Activated CD8-positive, alpha-beta memory T cell treated with anti-CD3 and anti-CD28 coated beads, Interleukin-2, amount 10 ng/mL, durations not matched to agents 7 days and 5 days (primary cell): ENCODE measurements at regions not wholly inside any gene's neighbourhood (a gene's known extent, or its start where the extent isn't known, plus 50 kb on each side); places are given as distances from the start of the nearest gene placed in this dataset.

Source experiments
- ATAC-seq: fragments of 150-1000 bp; cut with Tn5 transposase; one replicate; pipeline ENCODE4 v1.10.0; 2021; ENCODE audit warnings: moderate library complexity
- CTCF ChIA-PET: fragments of 350-600 bp; sonication (Branson Sonifier 250); formaldehyde crosslinking; loops from one replicate; lab custom pipeline; 2021; ENCODE audit warnings: antibody characterized with exemption; lab: Charles Lee
- DNase-seq: peaks from one replicate; pipeline ENCODE4 v3.0.0-alpha.2; 2020
- H3K27ac Mint-ChIP-seq: one replicate; pipeline ENCODE4 v1.8.0; 2021; ENCODE audit warnings: mild to moderate bottlenecking, mixed read lengths
- H3K27me3 Mint-ChIP-seq: one replicate; pipeline ENCODE4 v1.8.0; 2021; ENCODE audit warnings: mixed read lengths
- H3K36me3 Mint-ChIP-seq: one replicate; pipeline ENCODE4 v1.8.0; 2021; ENCODE audit warnings: mild to moderate bottlenecking, mixed read lengths
- H3K4me1 Mint-ChIP-seq: one replicate; pipeline ENCODE4 v1.8.0; 2021; ENCODE audit warnings: mixed read lengths
- H3K4me3 Mint-ChIP-seq: one replicate; pipeline ENCODE4 v1.8.0; 2021; ENCODE audit warnings: mild to moderate bottlenecking, moderate library complexity, mixed read lengths
- H3K9me3 Mint-ChIP-seq: one replicate; pipeline ENCODE4 v1.8.0; 2022; ENCODE audit warnings: low read depth, mixed read lengths

DNA sequence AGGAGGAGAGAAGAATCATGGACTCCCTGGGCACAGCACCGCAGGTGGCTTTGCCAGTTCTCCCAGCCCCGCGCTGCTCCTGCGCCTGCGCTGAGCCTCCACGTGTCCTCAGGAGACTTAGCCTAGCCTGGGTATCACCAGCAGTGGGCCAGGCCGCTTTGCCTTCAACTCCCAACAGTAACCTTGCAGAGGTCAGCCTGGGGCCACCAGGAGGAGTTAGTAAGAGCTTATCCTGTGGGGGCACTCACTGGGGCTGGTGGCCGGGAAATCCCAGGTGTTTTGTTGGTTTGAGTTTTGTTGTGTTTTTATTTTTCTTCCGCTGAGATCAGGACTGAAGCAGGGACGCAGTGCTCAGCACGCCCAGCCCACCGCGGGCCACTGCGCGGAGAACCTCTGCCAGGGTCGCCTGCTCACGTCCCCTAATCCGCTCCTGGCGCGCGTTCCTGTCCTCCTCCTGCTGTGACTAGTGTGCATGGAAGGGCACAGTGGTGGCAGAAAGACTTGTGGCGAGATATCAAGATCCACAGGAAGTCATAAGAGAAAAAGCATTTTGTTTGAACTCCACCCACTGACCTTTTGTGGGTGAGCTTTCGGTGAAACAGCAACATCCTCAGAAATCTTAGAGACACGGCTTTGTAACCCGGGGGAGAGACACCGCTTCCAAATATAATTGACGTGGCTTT, 207.4 kb upstream of the RFC3 start:
- CTCF ChIA-PET, result interaction anchor here (0.6 to 1.1 kb wide), 5 partner anchors 12 to 1024 kb away, joined by 3 to 7 read pairs (median 4); partner anchors contain the start of gene PDS5B
- peaks cover 2% of the 10 kb centered on the region for H3K9me3 Mint-ChIP-seq
- peak overlapping the region; percentile 74 for H3K4me3 Mint-ChIP-seq
- DNase-seq (peak; percentile 83), ATAC-seq (peak; percentile 82)
- H3K27ac Mint-ChIP-seq, result peak overlapping the region; percentile 90
- H3K27me3 Mint-ChIP-seq, result no peaks in the 10 kb centered on the region
- H3K4me1 Mint-ChIP-seq, result peaks cover 40% of the 10 kb centered on the region
- peaks cover 5% of the 10 kb centered on the region for H3K36me3 Mint-ChIP-seq

DNA sequence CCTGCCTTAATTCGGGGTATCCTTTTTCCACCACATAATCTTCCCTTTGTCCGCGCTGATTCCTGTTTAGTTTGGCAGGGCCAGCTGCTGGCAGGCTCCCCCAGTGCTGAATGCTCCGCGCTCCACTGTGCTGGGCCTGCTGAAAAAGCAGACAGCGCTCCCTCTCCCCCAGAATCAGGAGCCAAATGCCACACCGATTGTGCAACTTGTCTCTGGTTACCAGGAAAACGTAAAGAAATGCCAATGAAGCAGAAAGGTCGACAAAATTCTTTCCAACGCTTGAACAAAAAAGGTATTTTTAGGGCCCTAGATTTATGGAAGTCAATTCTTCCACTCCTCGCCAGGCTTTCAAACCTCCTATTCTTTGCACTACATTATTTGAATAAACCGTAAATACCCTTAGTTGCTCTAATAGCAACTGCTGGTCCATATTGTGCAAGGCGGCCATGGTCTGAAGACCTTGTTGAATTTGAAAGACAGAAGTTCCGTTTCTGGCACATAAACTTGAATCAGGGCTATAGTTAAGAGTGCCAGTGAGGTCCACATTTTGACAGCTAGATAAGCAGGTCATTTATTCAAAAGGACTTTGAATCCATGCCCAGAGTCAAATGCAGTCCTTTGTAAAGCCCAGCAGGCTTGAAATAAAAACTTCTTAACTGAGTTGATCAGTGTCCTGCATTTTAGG, 206.7 kb upstream of the RFC3 start:
- H3K36me3 Mint-ChIP-seq, result peaks cover 3% of the 10 kb centered on the region
- no peaks in the 10 kb centered on the region for H3K27me3 Mint-ChIP-seq
- CTCF ChIA-PET, result interaction anchor here (0.6 to 1.1 kb wide), 5 partner anchors 11 to 1025 kb away, joined by 3 to 7 read pairs (median 4); partner anchors contain the start of gene PDS5B
- H3K4me3 Mint-ChIP-seq, result peak overlapping the region; percentile 74
- H3K9me3 Mint-ChIP-seq, result no peaks in the 10 kb centered on the region
- peaks cover 40% of the 10 kb centered on the region for H3K4me1 Mint-ChIP-seq
- peak overlapping the region; percentile 90 for H3K27ac Mint-ChIP-seq
- DNase-seq (no peak), ATAC-seq (peak; percentile 25)

DNA sequence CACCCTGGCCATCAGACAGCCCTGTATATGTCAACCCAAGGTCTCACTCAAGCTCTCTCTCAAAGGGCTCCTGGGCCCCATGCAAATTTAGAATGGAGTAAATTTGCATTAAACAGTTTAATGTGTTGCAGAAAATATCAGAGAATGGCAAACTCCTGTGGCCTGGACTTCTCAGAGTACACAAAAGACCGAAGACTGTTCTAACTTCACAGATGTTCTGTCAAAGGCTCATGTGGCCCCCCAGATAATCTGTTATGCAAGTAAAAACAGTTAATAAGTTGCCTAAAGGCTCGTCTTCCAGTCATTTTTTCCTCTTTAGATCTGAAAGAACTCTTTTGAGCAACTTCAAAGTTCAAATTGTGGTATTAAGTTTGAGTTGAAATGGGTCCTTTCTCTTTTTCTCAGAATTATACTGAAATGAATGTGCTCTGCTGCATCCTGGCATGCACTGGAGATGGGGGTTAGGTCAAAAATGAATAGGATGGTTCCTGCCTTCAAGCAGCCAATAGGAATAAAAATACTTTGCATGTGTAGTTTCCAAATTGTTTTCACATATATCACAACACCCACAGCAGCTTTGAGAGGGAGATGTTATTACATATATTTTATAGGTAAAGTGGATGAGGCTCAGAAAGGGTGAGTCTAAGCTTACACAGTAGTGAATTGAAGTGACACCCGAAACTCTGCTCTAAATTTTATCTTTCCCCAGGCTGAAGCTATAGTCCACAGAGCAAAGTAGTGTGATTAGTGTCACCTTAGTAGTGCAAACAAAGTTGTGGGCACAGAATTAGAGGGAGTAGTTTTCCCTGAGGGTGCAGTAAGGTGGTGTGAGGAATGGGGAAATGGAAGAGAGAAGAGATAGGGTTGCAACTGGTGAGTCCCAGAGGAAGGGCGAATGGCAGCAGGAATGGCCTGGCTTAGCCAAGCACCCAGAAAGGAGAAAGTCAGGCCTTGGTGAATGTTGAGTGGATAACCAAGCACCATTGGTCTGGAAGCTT, 205.0 kb upstream of the RFC3 start:
- no peaks in the 10 kb centered on the region for H3K27me3 Mint-ChIP-seq
- peaks cover 3% of the 10 kb centered on the region for H3K36me3 Mint-ChIP-seq
- H3K27ac Mint-ChIP-seq, result peak overlapping the region; percentile 83
- ATAC-seq (peak; percentile 44), DNase-seq (no peak)
- H3K9me3 Mint-ChIP-seq, result no peaks in the 10 kb centered on the region
- CTCF ChIA-PET, result interaction anchor here (0.7 to 1.0 kb wide), 2 partner anchors 64 to 111 kb away, joined by 3 read pairs; no protein-coding TSS in a partner anchor
- peaks cover 40% of the 10 kb centered on the region for H3K4me1 Mint-ChIP-seq
- peak overlapping the region; percentile 5 for H3K4me3 Mint-ChIP-seq

DNA sequence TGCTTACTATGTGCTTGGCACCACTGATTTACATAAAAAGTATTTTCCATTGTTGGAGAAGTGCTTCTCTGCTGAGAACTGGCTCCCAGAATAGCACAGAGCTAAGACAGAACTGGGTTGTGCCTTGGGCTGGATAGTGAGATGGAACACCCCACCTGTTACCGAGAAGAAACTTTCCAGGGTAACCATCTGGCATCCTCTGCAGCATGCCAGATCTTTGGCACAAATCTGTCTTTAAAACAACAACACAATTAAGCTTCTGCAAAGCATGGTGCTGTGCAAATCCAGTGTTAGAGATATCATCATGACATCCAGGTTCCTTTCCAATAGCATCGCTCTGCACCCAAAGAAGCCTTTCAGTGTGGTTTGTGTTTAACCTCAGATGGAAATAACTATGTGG, 202.5 kb upstream of the RFC3 start:
- Mint-ChIP-seq H3K27me3 (no peaks in the 10 kb centered on the region), H3K27ac (no peak overlapping the region), H3K4me3 (no peak overlapping the region), H3K4me1 (peaks cover 34% of the 10 kb centered on the region), H3K9me3 (no peaks in the 10 kb centered on the region), H3K36me3 (peaks cover 2% of the 10 kb centered on the region)
- DNase-seq, result no peak
- ATAC-seq, result no peak
- CTCF ChIA-PET, result no interaction called here

DNA sequence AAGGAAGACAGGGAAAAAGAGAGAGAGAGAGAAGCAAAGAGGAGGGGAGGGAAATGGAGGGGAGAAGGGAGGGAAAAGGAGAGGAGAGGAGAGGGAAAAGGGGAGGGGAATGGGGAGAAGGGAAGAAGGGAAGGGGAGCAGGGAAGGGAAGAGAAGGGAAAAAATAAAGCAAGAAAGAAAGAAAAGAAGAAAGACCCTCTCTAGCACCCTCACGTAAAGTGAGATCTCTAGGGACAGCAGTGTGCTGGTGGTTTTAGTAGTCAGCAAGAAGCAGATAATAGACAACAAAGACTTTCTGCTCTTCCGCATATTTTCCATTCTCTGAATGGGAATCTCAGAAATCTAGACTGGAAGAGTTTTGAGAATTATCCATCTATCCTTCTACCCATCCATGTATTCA, 201.8 kb upstream of the RFC3 start:
- H3K36me3 Mint-ChIP-seq, result peaks cover 2% of the 10 kb centered on the region
- peaks cover 27% of the 10 kb centered on the region for H3K4me1 Mint-ChIP-seq
- no peaks in the 10 kb centered on the region for H3K27me3 Mint-ChIP-seq
- no peaks in the 10 kb centered on the region for H3K9me3 Mint-ChIP-seq
- no peak overlapping the region for H3K4me3 Mint-ChIP-seq
- DNase-seq, result no peak
- no peak for ATAC-seq
- H3K27ac Mint-ChIP-seq, result no peak overlapping the region
- CTCF ChIA-PET, result no interaction called here

DNA sequence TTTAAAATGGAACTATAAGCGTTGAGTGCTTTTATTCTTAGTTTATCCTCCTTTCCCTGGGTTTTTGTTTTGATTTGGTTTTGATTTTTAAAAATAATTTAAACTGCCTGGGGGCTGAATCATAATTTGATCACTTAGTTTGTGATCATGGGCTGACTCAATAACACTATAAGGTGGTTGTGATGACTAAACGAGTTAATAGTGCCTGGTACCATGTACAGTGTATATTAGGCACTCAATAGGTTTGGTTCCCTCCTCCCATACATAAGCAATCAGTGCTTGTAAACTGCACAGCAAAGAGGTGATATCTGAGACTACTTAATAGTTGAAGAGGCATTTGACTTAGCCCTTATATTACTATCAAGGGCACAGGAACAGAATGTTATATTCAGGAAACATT, 200.9 kb upstream of the RFC3 start:
- Mint-ChIP-seq H3K27me3 (no peaks in the 10 kb centered on the region), H3K4me3 (no peak overlapping the region), H3K9me3 (no peaks in the 10 kb centered on the region), H3K4me1 (peaks cover 18% of the 10 kb centered on the region), H3K27ac (no peak overlapping the region), H3K36me3 (peaks cover 2% of the 10 kb centered on the region)
- CTCF ChIA-PET, result no interaction called here
- DNase-seq (no peak), ATAC-seq (no peak)

DNA sequence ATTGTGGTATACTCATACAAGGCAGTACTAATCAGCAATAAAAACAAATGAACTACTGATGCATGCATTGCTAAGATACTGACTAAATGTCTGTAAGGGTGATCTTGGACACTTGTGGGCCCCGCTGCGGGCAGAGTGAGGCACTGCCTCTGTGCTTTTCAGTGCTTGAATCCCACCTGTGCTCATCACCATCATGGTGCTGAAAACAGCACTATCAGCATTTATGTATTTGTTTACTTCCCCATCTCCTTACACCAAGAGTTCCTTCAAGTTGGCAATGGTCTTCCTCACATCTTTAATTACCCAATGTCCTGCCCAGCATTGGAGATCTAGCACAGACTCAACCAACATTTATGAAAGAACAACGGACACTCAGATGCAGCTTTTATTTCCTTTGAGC, 193.7 kb upstream of the RFC3 start:
- Mint-ChIP-seq H3K4me1 (peaks cover 14% of the 10 kb centered on the region), H3K36me3 (no peaks in the 10 kb centered on the region), H3K27ac (no peak overlapping the region), H3K9me3 (no peaks in the 10 kb centered on the region), H3K4me3 (no peak overlapping the region), H3K27me3 (no peaks in the 10 kb centered on the region)
- CTCF ChIA-PET, result interaction anchor here (1.2 kb wide), 1 partner anchor 82 kb away, joined by 3 read pairs; no protein-coding TSS in a partner anchor
- DNase-seq (no peak), ATAC-seq (no peak)

DNA sequence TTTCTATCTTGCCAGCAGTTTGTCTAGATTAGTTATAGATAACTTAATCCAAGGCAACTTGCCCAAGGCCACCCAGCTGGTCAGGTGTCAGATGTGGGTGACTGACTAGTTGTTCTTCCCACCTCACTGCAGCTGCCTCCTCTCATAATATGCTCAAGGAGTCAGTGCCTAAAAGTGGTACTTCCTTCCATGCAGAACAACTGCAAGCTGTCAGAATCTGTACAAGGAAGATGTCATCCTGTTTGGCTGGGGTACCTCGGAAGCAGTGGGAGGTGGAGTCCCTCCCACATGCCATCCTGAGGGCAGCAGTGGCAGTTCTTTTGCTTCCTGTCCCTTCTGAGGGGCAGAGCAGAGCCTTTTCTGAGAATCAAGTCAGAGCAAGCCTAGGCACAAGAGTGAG, 193.2 kb upstream of the RFC3 start:
- Mint-ChIP-seq H3K4me1 (peaks cover 14% of the 10 kb centered on the region), H3K27ac (peak overlapping the region; percentile 59), H3K9me3 (no peaks in the 10 kb centered on the region), H3K4me3 (no peak overlapping the region), H3K36me3 (no peaks in the 10 kb centered on the region), H3K27me3 (no peaks in the 10 kb centered on the region)
- DNase-seq, result no peak
- CTCF ChIA-PET, result interaction anchor here (1.2 kb wide), 1 partner anchor 82 kb away, joined by 3 read pairs; no protein-coding TSS in a partner anchor
- no peak for ATAC-seq

DNA sequence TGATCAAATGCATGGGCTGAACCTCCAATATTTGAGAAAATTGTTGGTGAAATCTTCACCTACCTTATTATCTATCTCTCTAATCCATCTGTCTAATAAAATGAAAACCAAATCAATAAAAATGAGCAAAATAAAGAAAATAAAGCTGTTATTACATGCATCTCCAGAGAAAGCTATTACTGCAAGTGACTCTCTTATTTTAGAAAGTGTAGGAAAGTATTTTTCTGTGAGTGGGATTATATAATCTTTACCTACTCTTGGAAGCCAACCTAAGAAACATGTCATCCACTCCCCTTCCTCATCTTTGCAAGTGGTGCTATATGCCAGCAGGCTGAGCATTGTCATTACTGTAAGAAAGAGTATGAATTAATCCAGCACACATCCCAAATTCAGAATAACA, 191.5 kb upstream of the RFC3 start:
- no peaks in the 10 kb centered on the region for H3K27me3 Mint-ChIP-seq
- CTCF ChIA-PET, result no interaction called here

DNA sequence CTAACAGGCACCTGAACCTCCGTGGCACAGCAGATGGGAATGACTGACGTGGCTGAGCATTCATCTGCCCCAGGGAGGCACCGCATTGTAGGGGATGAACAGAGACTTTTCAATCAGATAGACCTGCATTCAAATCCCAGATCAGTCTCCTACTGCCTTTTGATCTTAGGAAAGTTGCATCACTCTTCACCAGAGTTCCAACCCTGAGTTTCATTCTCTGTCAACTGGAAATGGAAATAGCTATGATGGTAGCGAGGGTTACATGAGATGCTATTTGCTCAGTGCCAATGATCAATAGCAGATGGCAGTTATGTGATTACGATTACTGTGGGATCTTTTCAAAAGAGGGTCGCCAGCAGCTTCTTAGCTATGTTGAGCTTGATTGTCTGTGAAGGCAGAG, 189.3 kb upstream of the RFC3 start:
- CTCF ChIA-PET, result interaction anchor here (1.5 to 1.7 kb wide), 2 partner anchors 14 to 15 kb away, joined by 4 read pairs; no protein-coding TSS in a partner anchor
- no peaks in the 10 kb centered on the region for H3K36me3 Mint-ChIP-seq
- ATAC-seq, result no peak
- no peak for DNase-seq
- H3K4me1 Mint-ChIP-seq, result peaks cover 14% of the 10 kb centered on the region
- peaks cover 3% of the 10 kb centered on the region for H3K27me3 Mint-ChIP-seq
- H3K27ac Mint-ChIP-seq, result no peak overlapping the region
- H3K9me3 Mint-ChIP-seq, result no peaks in the 10 kb centered on the region
- no peak overlapping the region for H3K4me3 Mint-ChIP-seq

More for the DNA sequence above, 191.5 kb upstream of the RFC3 start:
- Mint-ChIP-seq H3K9me3 (no peaks in the 10 kb centered on the region), H3K36me3 (no peaks in the 10 kb centered on the region), H3K4me3 (no peak overlapping the region), H3K27ac (no peak overlapping the region), H3K4me1 (peaks cover 14% of the 10 kb centered on the region)
- ATAC-seq (no peak), DNase-seq (no peak)

DNA sequence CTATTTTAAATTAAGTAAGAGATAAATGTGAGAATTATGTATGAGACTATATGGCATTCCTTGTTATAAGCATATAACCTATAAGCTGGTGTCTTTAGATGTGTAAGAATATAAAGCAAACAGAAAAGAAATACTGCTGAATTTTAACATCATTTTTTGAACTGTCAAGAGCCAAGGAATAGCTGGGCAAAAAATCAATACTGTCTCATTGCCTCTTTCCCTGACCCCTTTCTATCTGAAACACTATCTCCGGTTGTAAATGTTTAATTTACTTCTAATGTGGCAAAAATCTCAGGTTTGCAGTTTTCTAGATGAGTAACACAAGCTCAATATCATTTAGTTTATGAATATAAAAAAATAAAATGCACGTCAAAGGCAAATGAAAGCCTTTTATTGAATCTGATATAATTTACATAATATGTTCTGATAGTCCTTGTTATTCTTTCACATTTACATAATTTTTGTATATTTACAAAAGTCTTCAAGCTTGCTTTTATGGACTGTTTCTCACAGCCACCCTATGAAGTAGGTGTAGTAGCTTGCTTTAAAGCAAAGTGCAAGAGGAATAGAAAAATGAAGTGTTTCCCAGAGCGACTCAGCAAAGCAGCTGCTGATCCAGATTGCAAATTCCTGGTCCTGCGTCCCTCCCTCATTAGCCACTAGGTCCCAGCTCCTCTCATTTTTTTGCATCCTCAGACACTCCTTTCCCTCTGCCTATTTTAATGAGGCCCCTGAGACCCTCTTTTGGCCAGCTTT, 188.2 kb upstream of the RFC3 start:
- Mint-ChIP-seq H3K4me1 (peaks cover 8% of the 10 kb centered on the region), H3K9me3 (no peaks in the 10 kb centered on the region), H3K4me3 (no peak overlapping the region), H3K27me3 (peaks cover 5% of the 10 kb centered on the region), H3K27ac (no peak overlapping the region), H3K36me3 (no peaks in the 10 kb centered on the region)
- ATAC-seq (no peak), DNase-seq (no peak)
- CTCF ChIA-PET, result interaction anchor here (1.5 to 1.7 kb wide), 2 partner anchors 14 to 16 kb away, joined by 4 read pairs; no protein-coding TSS in a partner anchor

DNA sequence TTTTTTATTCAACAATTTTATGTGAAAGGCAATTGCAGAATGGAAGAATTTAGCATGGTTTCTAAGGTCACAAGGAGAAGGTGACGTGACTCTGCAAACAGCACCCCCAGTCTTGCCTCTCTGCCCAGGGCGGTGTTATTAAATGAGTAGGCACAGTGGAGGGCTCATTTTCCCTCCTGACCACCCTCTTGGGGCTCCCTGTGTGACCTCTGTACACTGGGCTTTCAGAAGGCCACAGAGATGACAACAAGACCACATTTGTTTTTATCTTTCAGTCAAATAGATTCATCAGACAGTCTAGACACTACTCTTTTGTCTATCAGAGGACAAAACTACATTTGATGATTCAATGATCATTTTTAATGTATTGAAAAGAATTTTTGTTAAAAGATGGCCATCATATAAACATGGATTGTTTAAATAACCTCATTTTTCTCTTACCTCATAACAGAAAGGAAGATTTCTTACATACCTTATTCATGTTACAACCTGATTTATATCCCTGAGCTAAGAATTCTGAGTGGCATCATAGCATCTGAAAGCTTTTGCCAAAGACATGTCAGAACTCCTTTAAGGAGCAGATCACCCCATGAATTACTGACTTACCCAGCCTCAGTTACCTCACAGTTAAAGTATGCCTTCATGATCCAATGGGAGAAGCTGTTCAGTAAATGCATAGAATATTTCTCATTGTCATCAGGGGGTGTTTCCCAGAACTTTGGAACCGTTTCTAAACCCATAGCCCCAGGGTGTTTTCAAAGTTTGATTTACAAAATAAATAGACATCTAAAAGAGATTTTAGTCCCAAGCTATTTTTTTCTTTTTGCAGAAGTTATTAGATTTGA, 184.0 kb upstream of the RFC3 start:
- Mint-ChIP-seq H3K36me3 (peaks cover 2% of the 10 kb centered on the region), H3K27ac (no peak overlapping the region), H3K4me3 (no peak overlapping the region), H3K4me1 (peaks cover 9% of the 10 kb centered on the region), H3K9me3 (no peaks in the 10 kb centered on the region), H3K27me3 (peaks cover 5% of the 10 kb centered on the region)
- no peak for ATAC-seq
- no peak for DNase-seq
- CTCF ChIA-PET, result no interaction called here
